Kidney glomerular epithelial cell (primary cell): ENCODE measurements at regions not wholly inside any gene's neighbourhood (a gene's known extent, or its start where the extent isn't known, plus 50 kb on each side); places are given as distances from the start of the nearest gene placed in this dataset.

Source experiments
- DNase-seq: peaks from one replicate; lab custom pipeline; 2025; lab: John Stamatoyannopoulos, UW

DNA sequence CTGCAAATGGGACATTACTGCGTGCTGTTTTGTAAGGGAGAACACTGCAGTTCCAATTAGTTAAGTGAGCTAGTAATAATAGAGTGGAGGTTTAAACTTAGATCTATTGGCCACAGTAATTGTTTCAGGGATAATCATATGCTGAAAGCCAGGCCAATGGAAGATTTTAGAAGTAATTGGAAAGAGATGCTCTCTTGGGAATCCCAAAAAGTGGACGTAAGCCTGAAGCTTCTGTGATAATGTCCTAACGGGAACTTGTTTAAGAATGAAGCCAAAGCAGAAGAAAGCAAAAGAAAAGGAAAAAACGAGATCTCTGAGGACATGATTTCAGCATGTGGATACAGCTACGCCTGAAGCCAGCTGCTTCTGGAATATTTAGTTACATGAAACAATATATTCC lies 594.6 kb downstream of the SLC4A3 start:
- no peak for DNase-seq

DNA sequence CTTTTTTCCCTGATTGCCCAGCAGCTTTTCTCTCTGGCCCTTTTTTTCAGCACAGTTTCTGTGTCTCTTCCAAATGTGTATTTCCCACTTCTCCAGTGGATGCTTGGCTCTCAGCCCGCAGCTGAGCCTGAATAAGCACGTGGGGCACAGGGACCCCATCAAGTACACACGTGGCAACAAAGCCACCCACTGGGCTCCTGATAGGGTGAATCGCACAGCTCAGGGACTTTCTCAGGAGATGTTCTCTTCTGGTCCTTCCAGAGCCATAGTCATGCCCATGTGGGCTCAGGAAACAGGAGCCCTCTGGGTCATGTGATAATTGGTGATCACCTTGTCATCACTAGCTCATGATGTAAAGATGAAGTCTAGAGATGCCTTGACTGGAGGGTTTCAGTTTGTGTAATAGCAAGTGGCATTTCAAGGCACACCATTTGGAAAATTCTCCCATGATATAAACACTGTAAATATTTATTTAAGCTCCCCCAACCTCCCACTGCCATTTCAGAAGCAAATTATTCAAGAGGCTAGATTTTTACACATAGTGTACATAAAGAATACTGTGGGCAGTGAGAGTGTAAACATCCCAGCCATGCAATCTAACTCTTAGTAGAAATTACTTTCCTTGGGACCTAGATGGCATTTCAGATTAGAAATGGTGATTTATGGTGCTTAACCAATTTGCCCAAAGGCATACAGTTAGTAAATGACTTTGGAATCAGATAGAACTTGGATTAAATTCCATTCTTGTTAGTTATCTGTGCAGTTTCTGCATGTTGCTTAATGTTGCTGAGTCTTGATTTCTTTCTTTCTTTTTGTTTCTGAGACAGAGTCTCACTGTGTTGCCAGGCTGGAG lies 597.5 kb downstream of the SLC4A3 start:
- peak; percentile 74 for DNase-seq

GRCh38 chr2:220226076-220226475 lies 598.6 kb downstream of the SLC4A3 start:
- no peak for DNase-seq

DNA sequence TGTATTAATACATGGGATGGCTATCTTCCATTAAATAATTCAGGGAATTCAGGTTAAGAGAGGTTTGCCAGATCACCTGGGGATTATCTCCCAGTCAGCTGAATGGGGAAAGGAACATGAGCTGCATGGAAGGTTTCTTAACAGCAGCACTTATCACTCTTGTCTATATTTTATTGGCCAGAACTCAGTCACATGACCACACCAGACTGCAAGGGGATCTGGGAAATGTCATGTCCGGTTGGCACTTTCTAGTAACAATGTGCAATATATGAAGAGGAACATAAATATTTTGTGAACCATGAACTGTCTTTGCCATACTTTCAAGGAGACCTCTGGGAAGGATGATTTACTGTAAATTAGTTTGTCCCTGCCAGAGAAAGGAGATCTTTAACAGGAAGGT lies 599.1 kb downstream of the SLC4A3 start:
- DNase-seq = no peak

- DNase-seq = peak; percentile 49
Measured at GRCh38 chr2:220227266-220227920, 600.0 kb downstream of the SLC4A3 start.

DNA sequence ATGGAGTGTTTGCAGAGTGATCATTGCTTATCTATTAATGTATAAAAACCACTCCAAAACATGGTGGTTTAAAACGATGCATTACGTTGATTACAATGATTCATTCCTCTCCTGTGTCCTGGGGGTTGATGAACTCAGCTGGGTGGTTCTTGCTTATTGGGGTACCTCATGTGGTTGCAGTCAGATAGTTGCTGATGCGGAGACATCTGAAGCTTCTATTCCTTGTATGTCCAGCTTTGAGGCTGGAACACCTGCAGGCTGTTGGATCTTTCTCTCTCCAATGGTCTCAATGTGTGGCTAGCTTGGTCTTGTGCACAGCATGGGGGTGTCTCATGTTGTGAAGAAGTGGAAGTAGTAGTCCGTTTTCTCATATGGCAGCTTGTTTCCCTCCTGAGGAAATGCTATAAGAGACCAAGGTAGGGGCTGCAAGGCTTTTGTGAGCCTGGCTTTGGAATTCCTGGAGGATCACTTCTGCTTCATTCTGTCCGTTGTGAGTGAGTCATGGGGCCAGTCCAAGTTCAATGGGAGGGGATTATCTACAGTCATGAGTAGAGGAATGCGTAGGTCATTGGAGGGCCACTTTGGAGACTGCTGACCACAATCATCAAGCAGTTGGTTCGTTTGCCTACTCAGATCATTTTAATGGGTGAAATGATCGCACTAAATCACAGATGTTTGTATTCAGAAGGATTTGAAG lies 601.0 kb downstream of the SLC4A3 start:
- DNase-seq = peak; percentile 97

GRCh38 chr2:220240641-220241040 lies 613.2 kb downstream of the SLC4A3 start:
- no peak for DNase-seq

- no peak for DNase-seq
Measured at GRCh38 chr2:220241423-220241822, 614.0 kb downstream of the SLC4A3 start.

- no peak for DNase-seq
Measured at GRCh38 chr2:220243571-220243970, 616.1 kb downstream of the SLC4A3 start.

DNA sequence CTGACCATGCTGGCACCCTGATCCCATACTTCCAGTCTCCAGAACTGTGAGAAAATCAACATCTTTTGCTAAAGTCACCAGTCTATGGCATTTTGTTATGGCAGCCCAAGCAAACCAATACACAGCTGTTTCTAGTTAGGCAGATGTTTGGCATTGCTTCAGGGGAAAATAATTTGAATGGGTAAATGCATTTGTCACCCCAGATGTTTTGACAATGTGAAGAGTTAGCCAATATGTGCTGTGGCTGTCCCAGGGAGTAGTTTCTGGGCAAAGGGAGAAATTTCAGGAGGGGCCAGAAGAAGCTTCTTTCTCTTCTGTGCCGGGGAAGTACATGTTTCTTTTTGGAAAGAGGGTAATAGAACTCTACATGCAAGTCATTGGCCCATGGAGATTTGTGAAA lies 619.0 kb downstream of the SLC4A3 start:
- no peak for DNase-seq

GRCh38 chr2:220247588-220248350 lies 620.3 kb downstream of the SLC4A3 start:
- no peak for DNase-seq

GRCh38 chr2:220259662-220260061 lies 632.2 kb downstream of the SLC4A3 start:
- no peak for DNase-seq

GRCh38 chr2:220263300-220263699 lies 635.9 kb downstream of the SLC4A3 start:
- no peak for DNase-seq

DNA sequence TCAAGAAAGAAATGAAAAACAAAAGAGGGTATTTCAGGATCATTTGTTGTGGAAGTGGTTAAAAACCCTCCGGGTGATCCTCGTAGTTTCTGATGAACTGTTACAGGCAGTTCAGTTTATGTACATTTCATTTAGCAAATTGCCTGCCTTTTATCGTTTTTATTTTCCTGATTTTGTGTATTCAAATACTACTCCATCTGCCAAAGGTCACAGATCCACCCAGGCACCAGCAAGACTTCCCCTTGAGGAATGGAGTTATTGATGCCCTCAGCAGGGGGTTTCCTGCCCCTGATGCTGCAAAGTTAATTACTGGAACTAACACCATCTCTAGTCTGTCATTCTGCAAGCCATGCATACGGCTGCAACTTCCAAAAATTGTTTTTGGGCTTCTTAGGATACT lies 641.9 kb downstream of the SLC4A3 start:
- DNase-seq = no peak

- DNase-seq = peak; percentile 36
Measured at GRCh38 chr2:220270481-220271070, 643.1 kb downstream of the SLC4A3 start.

DNA sequence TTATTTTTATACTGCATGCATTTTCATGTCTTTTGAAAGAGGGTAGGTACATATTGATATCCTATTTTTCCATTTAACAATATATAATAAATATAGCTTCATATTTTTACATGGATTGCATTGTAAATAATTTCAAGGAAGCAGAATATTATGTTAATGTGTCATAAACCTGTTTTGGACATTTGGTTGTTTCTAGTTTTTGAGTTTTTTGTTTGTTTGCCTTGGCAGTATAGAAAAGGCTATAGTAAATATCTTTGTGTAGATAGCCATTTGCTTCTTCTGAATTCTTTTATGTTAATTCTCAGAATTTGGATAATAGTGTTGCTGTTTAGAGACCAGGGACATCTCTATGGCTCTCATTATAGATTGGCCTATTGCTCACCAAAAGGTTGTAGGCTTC lies 645.2 kb downstream of the SLC4A3 start:
- no peak for DNase-seq

DNA sequence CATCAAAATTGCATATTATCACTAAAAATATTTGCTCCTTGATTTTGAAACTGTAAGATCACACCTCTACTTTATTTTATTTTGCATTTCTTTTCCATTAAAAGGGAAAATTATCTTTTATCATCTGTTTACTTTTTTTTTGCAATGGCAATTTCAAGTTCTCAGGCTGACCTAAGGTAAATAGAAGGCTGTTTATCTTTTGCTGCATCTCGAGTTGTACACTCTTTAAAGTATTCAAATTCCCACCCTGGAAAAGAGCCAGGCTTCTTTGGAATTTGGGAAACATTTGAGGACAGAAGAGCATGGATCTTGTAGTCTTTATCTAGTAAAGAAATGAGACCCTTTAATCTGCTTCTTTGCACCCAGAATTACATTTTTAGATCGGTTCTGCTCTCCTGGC lies 645.7 kb downstream of the SLC4A3 start:
- DNase-seq = no peak

DNA sequence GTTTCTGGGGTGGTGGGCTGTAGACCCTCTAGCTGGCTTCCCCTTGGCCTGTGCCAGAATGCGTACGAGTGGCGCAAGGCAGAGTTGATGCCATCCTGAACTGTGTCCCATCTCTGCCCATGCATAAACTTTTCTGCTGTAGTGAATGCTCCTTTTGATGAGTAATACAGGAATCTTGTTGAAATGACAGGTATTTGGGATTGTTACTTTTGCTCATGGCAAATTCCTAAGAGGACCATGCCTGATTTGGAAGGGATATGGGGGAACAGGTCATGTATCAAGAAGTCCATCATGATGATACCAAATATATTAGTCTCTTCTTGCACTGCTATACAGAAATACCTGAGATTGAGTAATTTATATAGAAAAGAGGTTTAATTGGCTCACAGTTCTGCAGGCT lies 648.0 kb downstream of the SLC4A3 start:
- peak; percentile 12 for DNase-seq

GRCh38 chr2:220276741-220277444 lies 649.5 kb downstream of the SLC4A3 start:
- no peak for DNase-seq

GRCh38 chr2:220277445-220277975 lies 650.1 kb downstream of the SLC4A3 start:
- DNase-seq = peak; percentile 64

DNA sequence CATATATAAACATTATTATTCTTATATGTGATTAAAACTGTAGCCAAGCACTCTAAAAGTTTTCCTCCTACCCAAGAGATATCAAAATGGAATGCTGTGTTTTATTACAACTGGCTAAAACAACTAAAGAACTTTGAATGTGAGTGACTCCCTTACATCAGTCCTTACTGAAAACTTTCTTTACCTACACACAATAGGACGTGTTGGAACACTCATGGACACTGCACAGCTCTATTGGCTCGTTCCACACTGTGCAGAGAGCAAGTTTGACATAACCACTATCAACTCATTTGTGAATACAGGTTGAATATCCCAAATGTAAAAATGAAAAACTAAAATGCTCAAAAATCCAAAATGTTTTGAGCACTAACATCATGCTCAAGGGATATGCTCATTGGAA lies 650.6 kb downstream of the SLC4A3 start:
- DNase-seq = no peak
